K562 (cell line): ENCODE measurements at regions not wholly inside any gene's neighbourhood (a gene's known extent, or its start where the extent isn't known, plus 50 kb on each side); places are given as distances from the start of the nearest gene placed in this dataset.
A peak's percentile ranks its signal among the peaks of the same experiment; 100 is the strongest.

Source experiments
- ARID3B ChIP-seq: fragments of 250-450 bp; sonication (Bioruptor Pico); IDR thresholded peaks from 2 replicates; pipeline ENCODE4 v1.4.0; 2020; ENCODE audit warnings: borderline replicate concordance
- CBX3 ChIP-seq, 2 experiments: IDR thresholded peaks; 1 replicate in 1 of 2; 2 replicates in 1 of 2; pipeline ENCODE4 v1.6.1; 2012; ENCODE audit warnings: inconsistent platforms in 2 of 2, low read length in 2 of 2, borderline replicate concordance in 1 of 2, control low read depth in 1 of 2
- ELF4 ChIP-seq: fragments of 450-650 bp; formaldehyde crosslinking; IDR thresholded peaks from 2 replicates; pipeline ENCODE4 v1.4.0; 2022; ENCODE audit warnings: missing genetic modification characterization
- FOXP4 ChIP-seq: sonication (generic); formaldehyde crosslinking; IDR thresholded peaks from 2 replicates; pipeline ENCODE4 v1.8.0; 2022; ENCODE audit warnings: mild to moderate bottlenecking, missing genetic modification reagents, borderline replicate concordance
- GABPB1 ChIP-seq: sonication (generic); formaldehyde crosslinking; IDR thresholded peaks from 2 replicates; pipeline ENCODE4 v1.8.0; 2022; ENCODE audit warnings: mild to moderate bottlenecking, missing genetic modification reagents
- HMGXB4 ChIP-seq: sonication (generic); formaldehyde crosslinking; IDR thresholded peaks from 2 replicates; pipeline ENCODE4 v1.8.1; 2023; ENCODE audit warnings: mild to moderate bottlenecking, missing genetic modification reagents
- MLX ChIP-seq, 2 experiments: fragments of 450-650 bp in 1 of 2; sonication (generic) in 1 of 2; formaldehyde crosslinking; conservative IDR thresholded peaks; 2 replicates each; pipeline versions ENCODE4 v1.4.0 to v1.8.1; 2020 to 2022; ENCODE audit warnings: mild to moderate bottlenecking in 1 of 2, missing genetic modification reagents in 1 of 2
- MXD1 ChIP-seq: fragments of 250-450 bp; sonication (Bioruptor Pico); IDR thresholded peaks from 2 replicates; pipeline ENCODE4 v1.8.0; 2021; ENCODE audit warnings: borderline replicate concordance, mild to moderate bottlenecking, moderate library complexity; ENCODE audit not compliant: poor library complexity, severe bottlenecking
- MYNN ChIP-seq, 2 experiments: sonication (generic); formaldehyde crosslinking in 1 of 2; IDR thresholded peaks; 2 replicates each; pipeline versions ENCODE4 v1.5.0 to v1.6.1; 2016 to 2020; ENCODE audit warnings: antibody characterized with exemption in 1 of 2, missing genetic modification reagents in 1 of 2
- POLR2A ChIP-seq: fragments of 450-650 bp; conservative IDR thresholded peaks from 2 replicates; pipeline ENCODE4 v1.6.1; 2016
- RB1 ChIP-seq: fragments of 450-650 bp; IDR thresholded peaks from 2 replicates; pipeline ENCODE4 v1.6.1; 2017; ENCODE audit warnings: low read depth, mild to moderate bottlenecking
- RBM39 ChIP-seq: fragments of 200-400 bp; formaldehyde crosslinking; optimal IDR thresholded peaks from 2 replicates; pipeline ENCODE3; 2018; ENCODE audit warnings: low read depth, low read length
- ZKSCAN8 ChIP-seq: fragments of 200-800 bp; sonication (Bioruptor generic); IDR thresholded peaks from 2 replicates; pipeline ENCODE4 v1.6.1; 2016; ENCODE audit warnings: missing genetic modification characterization, missing compliant biosample characterization
- ZNF592 ChIP-seq: fragments of 450-650 bp; IDR thresholded peaks from 2 replicates; pipeline ENCODE4 v1.6.1; 2017; ENCODE audit warnings: antibody characterized with exemption, mild to moderate bottlenecking

GRCh38 chr16:85327731-85328675, 215.7 kb upstream of the CIBAR2 start (continued):
- peak; percentile 75; the same call in 1 of the 2 replicates for TF ChIP-seq FOXP4 (CRISPR knock-in tag)
- TF ChIP-seq ELF4 (CRISPR knock-in tag), result no peak
- TF ChIP-seq ZNF592, result peak; percentile 67
- TF ChIP-seq POLR2A, result no peak
- peak; percentile 77 for TF ChIP-seq RBM39
- peak; percentile 14; the same call in 1 of the 2 replicates for TF ChIP-seq ARID3B (CRISPR knock-in tag)
- peak; percentile 69 for TF ChIP-seq GABPB1 (CRISPR knock-in tag)
- TF ChIP-seq CBX3 (IDR thresholded peaks at IDR 0.05; ENCODE audit: borderline replicate concordance in 1 of 2, low read length in 2 of 2), result peak in 1 of 2 experiments; percentile 87; a peak in 2 of 3 replicates
- peak; percentile 21; the same call in 1 of the 2 replicates for TF ChIP-seq RB1
- TF ChIP-seq MLX (CRISPR knock-in tag; conservative IDR thresholded peaks at IDR 0.05), result no peak
- no peak; the same call in 1 of the 2 replicates for TF ChIP-seq MYNN (IDR thresholded peaks at IDR 0.05)
- no peak for TF ChIP-seq MYNN (CRISPR knock-in tag; IDR thresholded peaks at IDR 0.05)
- TF ChIP-seq ZKSCAN8 (CRISPR knock-in tag), result peak; percentile 100
- TF ChIP-seq HMGXB4, result no peak
- no peak for TF ChIP-seq MXD1
